ENCODE measurements at regions not wholly inside any gene's neighbourhood (a gene's known extent, or its start where the extent isn't known, plus 50 kb on each side); places are given as distances from the start of the nearest gene placed in this dataset.

GRCh38 chr6:104187616-104188015, 672.1 kb downstream of the HACE1 start:
- TF ChIP-seq EGR1 (IDR thresholded peaks at IDR 0.05) (no peak), EP300 (IDR thresholded peaks at IDR 0.05; ENCODE audit: borderline replicate concordance) (no peak), CREB1 (IDR thresholded peaks at IDR 0.05; ENCODE audit: low read depth) (no peak), TAF1 (IDR thresholded peaks at IDR 0.05; ENCODE audit: low read depth) (no peak), USF1 (IDR thresholded peaks at IDR 0.05) (no peak), REST (IDR thresholded peaks at IDR 0.05; ENCODE audit: low read depth) (no peak), TCF12 (IDR thresholded peaks at IDR 0.05; ENCODE audit: low read depth) (no peak), NFIC (IDR thresholded peaks at IDR 0.05) (no peak), CEBPB (IDR thresholded peaks at IDR 0.05) (no peak), FOXM1 (IDR thresholded peaks at IDR 0.05; ENCODE audit: borderline replicate concordance, low read depth) (no peak), MAX (IDR thresholded peaks at IDR 0.05) (no peak)

Data from Ishikawa (cell line).